Epithelial cell of proximal tubule (primary cell): ENCODE measurements at regions not wholly inside any gene's neighbourhood (a gene's known extent, or its start where the extent isn't known, plus 50 kb on each side); places are given as distances from the start of the nearest gene placed in this dataset.

Experiments used
- DNase-seq: peaks from one replicate; pipeline ENCODE4 v3.0.0-alpha.2; 2011; ENCODE audit warnings: low read depth
- H3K4me3 ChIP-seq: 2 replicates; pipeline ENCODE4 v1.5.1; 2011; ENCODE audit warnings: low read depth, mild to moderate bottlenecking, low read length
- TF ChIP-seq, protein P1 (sequence below): conservative IDR thresholded peaks from 2 replicates; pipeline ENCODE4 v1.5.1; 2012; ENCODE audit warnings: low read depth, mild to moderate bottlenecking, low read length

DNA sequence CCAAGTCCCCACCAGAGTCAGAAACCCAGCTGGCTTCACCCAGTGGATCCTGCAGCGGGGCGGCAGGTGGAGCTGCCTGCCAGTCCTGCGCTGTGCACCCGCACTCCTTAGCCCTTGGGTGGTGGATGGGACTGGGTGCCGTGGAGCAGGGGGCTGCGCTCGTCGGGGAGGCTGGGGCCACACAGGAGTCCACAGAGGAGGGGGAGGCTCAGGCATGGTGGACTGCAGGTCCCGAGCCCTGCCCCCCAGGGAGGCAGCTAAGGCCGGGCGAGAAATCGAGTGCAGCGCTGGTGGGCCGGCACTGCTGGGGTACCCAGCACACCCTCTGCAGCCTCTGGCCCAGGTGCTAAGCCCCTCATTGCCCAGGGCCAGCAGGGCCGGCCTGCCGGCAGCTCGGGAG, 144.6 kb upstream of the MGAT5 start:
- TF ChIP-seq, protein P1, sequence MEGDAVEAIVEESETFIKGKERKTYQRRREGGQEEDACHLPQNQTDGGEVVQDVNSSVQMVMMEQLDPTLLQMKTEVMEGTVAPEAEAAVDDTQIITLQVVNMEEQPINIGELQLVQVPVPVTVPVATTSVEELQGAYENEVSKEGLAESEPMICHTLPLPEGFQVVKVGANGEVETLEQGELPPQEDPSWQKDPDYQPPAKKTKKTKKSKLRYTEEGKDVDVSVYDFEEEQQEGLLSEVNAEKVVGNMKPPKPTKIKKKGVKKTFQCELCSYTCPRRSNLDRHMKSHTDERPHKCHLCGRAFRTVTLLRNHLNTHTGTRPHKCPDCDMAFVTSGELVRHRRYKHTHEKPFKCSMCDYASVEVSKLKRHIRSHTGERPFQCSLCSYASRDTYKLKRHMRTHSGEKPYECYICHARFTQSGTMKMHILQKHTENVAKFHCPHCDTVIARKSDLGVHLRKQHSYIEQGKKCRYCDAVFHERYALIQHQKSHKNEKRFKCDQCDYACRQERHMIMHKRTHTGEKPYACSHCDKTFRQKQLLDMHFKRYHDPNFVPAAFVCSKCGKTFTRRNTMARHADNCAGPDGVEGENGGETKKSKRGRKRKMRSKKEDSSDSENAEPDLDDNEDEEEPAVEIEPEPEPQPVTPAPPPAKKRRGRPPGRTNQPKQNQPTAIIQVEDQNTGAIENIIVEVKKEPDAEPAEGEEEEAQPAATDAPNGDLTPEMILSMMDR: no peak
- no peak overlapping the region for H3K4me3 ChIP-seq
- DNase-seq: no peak

DNA sequence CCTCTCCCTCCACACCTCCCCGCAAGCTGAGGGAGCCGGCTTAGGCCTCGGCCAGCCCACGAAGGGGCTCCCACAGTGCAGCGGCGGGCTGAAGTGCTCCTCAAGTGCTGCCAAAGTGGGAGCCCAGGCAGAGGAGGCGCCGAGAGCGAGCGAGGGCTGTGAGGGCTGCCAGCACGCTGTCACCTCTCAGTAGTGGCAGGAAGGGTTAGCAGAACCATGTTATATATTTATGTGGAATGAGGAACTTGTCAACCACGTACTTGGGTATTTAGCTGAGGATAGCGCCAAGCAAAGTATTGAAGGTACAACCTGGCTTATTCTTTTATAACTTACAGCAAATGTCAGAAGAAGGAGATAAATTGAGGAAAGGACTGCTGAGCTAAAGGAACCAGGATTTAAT, 144.1 kb upstream of the MGAT5 start:
- no peak overlapping the region for H3K4me3 ChIP-seq
- DNase-seq: no peak
- TF ChIP-seq, protein P1: no peak

DNA sequence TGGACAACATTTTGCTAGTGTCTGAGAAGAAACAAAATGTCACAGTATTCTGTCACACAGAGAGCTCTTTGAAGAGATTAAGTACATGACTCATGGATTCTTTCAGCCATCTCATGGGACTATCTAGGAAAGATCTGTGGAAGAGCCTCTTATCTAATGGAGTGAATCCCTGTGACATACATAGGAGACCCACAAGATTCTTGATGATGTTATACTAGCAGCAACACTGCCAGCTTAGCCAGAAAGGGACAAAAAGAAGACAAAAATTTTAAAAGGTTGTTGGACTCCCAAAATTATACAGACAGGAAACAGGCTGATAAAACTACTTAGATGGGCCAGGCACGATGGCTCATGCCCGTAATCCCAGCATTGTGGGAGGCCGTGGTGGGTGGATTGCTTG, 143.3 kb upstream of the MGAT5 start:
- H3K4me3 ChIP-seq: no peak overlapping the region
- TF ChIP-seq, protein P1: no peak
- DNase-seq: no peak

DNA sequence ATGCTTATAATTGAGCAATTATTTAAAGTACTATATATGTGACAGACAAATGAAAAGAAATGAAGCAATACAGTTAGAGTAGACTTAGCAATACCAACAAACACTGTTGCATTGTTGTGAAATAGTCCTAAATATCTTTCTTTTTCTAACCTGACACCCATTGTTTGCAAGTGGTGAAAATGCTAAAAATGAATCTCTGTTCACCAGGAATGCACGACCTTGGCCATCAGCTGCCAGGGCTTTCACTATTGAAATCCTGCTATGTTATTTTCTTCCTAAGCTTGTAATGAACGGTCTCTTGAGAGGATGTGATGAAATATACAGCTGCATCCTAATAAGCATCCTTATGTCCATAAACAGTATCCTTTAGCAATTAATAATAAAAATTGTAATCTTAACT, 136.2 kb upstream of the MGAT5 start:
- no peak overlapping the region for H3K4me3 ChIP-seq
- DNase-seq: no peak

GRCh38 chr2:134118279-134119116, 135.4 kb upstream of the MGAT5 start:
- DNase-seq: peak; percentile 73
- no peak overlapping the region for H3K4me3 ChIP-seq
- TF ChIP-seq, protein P1: peak; percentile 90

More for the DNA sequence above, 136.2 kb upstream of the MGAT5 start:
- TF ChIP-seq, protein P1: no peak

- H3K4me3 ChIP-seq: peak overlapping the region; percentile 70
- no peak for DNase-seq
- TF ChIP-seq, protein P1: no peak
Measured at GRCh38 chr2:134119117-134119712, 134.7 kb upstream of the MGAT5 start.
